GM19328 (cell line): ENCODE measurements at regions not wholly inside any gene's neighbourhood (a gene's known extent, or its start where the extent isn't known, plus 50 kb on each side); places are given as distances from the start of the nearest gene placed in this dataset.

Experiments
- ATAC-seq: cut with Tn5 transposase; IDR thresholded peaks from one replicate; pipeline ENCODE4 v1.9.1; 2021; ENCODE audit warnings: mild to moderate bottlenecking, moderate library complexity; ENCODE audit not compliant: unreplicated experiment

DNA sequence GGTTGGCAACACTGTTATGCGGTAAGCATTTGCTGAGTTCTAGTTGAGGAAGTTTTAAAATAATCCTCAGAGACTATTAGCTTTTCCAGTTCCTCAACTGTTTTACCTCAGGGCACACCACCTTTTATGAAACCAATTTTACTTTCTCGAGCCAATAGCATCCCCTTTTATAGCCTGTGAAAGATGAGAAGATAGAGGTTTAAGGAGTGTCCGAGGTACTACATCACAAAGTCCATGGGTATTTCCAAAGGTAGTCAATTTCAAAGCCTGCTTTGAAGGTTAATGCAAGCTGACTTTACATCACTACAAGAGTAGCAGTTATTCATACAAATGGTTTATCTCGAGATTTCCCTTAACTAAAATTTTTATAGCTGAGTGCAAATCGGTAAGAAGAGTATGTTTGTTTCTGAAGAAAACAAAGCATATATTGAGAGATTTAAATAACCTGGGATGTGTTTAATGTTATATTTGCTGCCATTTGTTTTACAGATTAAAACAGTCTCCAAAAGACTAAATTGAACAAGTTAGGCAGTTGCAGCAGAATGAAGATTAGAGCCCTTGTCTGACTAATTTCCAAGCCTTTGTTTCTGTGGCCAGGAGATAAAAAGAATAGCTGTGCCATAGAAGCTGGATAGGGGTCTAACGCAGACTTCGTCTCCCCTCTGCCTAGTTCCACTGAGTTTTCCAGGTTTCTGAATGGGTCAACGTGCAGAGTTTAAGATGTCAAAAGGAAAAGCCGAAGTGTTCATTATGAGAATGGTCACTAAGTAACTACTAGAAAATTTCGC lies 74.7 kb upstream of the TRPC4 start:
- ATAC-seq: no peak

DNA sequence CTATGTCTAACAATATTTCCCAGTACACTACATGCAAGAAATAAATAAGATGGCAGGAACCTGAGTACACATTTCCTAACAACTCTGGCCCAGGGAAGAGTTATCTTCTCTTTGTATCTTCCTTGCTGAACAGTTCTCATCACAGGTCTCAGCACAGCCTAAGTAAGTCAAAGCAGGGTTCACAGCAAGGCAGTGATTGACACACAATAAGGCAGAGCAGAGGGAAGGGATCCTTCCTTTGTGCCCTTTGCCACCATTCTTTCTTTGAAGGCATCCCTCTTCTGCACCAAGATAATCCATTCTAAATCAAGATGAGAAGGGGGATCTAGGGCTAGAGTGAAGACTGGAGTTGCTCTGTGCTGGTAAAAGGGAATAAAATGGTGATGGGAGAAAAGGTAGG lies 73.4 kb upstream of the TRPC4 start:
- no peak for ATAC-seq

DNA sequence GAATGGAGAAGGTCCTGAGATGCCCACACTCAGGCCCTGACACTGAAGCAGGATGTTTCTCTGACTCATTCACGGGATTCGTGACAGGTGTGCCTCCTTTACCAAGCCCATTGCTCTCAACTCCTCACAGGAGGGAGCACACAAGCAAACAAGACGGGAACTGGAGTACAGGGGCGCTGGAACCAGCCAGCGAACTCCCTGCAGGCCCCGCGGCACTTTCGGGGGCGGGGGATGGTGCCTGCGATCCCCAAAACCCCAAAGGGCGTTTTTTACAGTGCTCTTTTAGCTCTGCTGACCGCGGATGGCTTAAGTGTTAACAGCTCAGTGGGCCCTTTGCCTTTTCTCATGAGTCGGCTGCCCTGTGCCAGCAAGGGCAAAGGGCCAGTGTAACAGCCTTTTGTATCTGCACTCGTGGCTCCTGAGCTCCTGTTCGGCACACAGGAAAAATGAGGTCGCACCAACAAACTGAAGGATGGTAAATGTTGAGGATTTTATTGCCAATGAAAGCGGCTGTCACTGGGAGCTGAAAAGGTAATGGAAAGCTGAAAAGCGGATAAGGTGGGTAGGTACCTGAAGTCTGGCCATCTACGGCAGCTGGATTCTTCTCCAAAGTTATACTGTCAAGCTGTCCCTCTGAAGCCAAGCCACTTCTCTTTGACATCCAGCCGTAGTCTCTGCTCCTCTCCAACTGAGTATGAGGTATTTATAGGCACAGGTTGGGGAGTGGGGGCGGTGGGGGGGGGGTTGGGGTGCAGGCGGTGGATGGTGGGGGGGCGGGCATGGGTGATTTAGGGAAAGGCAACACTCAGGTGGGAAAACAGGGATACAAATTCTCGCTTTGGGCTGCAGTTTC lies 65.0 kb upstream of the TRPC4 start:
- no peak for ATAC-seq

DNA sequence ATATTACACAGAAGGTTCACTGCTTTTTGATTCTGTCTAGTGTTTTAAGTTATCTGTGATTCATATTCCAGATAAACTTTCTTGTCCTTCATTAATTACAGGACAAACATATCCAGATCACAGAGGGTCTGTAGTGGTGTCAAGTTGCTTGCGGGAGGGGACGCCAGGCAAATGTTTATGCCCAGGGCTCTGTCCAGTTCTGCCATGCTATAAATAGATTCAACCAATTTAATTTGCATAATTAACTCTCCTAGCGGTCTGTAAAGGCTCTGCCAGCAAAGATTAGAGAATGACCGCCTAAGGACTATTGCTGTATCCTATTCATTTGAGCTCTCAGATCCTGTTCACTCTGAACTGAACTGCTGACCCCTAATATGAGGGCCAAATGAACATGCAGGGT lies 59.7 kb upstream of the TRPC4 start:
- no peak for ATAC-seq

DNA sequence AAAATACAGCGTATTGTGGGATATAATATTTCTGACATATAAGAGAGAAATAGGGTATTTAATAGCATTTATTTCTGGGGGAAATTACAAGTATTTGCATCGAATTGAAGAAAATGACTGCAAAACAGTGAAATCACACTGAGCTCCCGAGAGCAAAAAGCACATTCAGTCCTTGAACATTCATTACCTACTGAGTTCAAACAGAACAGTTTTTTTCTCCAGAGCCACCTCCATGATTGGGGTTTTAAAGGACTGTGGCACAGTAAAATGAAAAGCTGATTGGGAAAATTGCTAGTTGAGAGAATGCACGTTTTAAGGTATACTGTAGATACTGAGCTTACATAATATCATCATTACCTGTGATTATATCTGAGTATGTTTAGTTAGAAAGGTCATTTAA lies 58.0 kb upstream of the TRPC4 start:
- no peak for ATAC-seq

DNA sequence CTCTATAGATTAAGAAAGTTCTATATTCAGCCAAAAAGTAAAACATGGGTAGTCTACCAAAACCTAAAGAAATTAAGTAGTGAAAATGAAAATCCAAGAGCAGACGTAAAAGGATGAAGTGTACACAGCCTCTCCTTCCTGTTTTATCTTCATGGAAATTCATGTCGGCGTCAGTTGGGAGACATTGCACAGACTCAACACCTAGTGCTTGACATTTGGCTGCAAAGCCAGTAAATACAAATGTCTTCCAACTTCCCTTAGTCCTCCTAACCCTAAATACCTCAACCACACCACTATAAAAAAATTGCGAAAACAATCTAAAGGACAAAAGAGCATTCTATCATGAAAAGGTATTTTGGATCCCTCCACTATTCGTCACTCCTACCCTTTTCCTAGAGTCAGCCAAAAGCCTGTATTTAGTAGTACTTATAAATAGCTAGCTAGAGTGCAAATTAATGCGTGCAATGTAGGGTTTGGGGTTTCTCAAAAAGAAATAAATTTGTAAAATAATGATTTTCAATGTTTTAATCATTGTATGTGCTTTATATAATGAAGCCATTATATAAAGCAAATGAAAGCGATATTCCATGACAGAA lies 56.4 kb upstream of the TRPC4 start:
- ATAC-seq: no peak

DNA sequence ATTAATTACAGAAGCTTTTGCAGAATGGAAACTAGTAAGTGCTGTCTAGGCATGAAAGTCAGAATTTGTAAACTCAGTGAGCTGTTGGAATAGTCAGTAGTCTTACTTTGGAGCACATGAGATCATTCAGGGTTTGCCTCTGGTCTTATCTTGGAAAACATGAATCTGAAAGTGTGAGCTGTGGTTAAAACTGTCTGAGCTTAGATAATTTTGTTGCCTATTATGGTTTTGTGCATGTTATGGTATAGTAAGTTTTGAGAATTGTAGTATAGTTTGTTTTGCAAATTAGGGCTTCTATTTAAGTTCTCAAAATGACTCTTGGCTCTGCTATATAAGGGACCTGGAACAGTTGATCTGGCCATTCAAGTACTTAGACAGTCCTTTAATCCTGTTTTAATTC lies 53.7 kb upstream of the TRPC4 start:
- ATAC-seq: no peak

DNA sequence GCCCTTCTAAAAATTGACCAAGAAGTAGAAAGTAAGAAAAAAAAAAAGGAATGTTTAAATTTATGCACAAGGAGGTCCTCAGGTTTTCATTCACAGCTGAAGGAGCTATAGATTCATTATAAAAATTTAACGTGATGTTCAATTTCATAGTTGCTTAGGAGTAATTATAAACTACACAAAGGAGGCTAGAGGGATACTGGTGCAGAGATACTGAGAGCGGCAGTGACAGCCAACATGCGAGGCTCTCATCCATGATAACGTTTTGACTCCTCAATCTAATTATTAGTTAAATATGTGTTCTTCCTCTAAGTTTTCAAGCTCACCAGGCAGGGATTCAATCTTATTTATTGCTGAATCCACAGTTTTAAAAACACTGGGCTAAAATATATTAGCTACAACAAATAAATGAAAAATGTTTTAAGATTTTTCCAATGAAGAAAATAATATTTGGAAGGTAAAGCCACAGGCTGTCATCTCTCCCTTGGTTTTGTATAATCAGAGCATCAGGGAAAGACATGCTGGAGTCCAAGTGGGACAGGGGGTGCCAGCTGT lies 49.8 kb upstream of the TRPC4 start:
- ATAC-seq: no peak
